GM18907 (cell line): ENCODE measurements at regions not wholly inside any gene's neighbourhood (a gene's known extent, or its start where the extent isn't known, plus 50 kb on each side); places are given as distances from the start of the nearest gene placed in this dataset.
"Not testable (repeated sequence)": the region's sequence is repeated elsewhere in the genome, so short reads cannot be mapped to it uniquely, and the experiment has no call there.

Experiments used
- ATAC-seq: cut with Tn5 transposase; IDR thresholded peaks from one replicate; pipeline ENCODE4 v1.9.1; 2021; ENCODE audit warnings: mild to moderate bottlenecking, moderate library complexity; ENCODE audit not compliant: unreplicated experiment

- not testable (repeated sequence) for ATAC-seq
Observed at GRCh38 chr10:95137990-95138625, 55.9 kb upstream of the ACSM6 start.

GRCh38 chr10:95134490-95134889, 59.5 kb upstream of the ACSM6 start:
- ATAC-seq = no peak

GRCh38 chr10:95133997-95134396, 60.0 kb upstream of the ACSM6 start:
- ATAC-seq = no peak

GRCh38 chr10:95133016-95133752, 60.9 kb upstream of the ACSM6 start:
- peak; percentile 90 for ATAC-seq

GRCh38 chr10:95130429-95130828, 61.1 kb upstream of the CYP2C8 start:
- not testable (repeated sequence) for ATAC-seq

DNA sequence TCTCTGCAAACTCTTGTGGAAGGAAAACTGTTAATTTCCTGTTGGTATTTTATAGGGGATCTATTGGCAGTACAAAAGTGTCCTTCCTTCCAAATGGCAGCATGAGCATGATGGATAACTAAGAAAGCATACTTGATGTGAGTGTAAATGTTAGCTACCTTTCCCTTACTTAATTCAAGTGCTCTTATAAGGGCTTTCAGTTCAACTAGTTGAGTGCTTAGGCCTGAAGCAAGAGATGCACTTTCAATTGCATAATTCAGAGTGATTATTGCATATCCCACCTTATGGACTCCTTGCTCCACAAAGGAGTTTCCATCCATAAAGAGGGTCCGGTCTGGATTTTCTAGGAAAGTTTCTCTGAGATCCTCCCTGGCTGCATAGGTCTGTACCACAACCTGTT, 56.3 kb upstream of the CYP2C8 start:
- ATAC-seq = no peak

- ATAC-seq = no peak
Observed at GRCh38 chr10:95122736-95123135, 53.4 kb upstream of the CYP2C8 start.

DNA sequence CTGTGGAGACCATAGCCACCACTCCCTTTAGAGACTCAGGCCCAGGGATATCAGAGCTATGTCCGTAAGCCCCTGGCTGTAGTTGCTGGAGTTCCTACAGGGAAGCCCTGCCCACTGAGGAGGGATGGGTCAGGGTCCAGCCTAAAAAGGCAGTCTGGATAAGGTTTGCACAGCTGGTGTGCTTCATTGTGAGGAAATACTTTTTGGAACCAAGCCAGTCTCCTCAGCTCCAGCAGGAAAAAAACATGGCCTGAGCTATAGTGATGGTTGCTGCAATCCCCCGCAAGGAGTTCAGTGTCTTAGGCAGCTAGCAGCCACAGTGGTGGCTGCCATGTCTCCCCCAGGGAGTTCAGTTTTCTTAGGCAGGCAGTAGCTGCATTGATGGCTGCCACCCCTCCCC, 52.6 kb upstream of the CYP2C8 start:
- ATAC-seq = no peak
